ENCODE measurements at regions not wholly inside any gene's neighbourhood (a gene's known extent, or its start where the extent isn't known, plus 50 kb on each side); places are given as distances from the start of the nearest gene placed in this dataset.

GRCh38 chr6:2543321-2543720 is 207.4 kb downstream of the MYLK4 start:
- no peak overlapping the region for H3K4me3 ChIP-seq (ENCODE audit: low read depth, low read length)
- in situ Hi-C loops (cut with HindIII; ENCODE audit: low sequenced_read_pairs) = no loop called here
- no peak for DNase-seq (ENCODE audit: low read depth)
- TF ChIP-seq CTCF (IDR thresholded peaks at IDR 0.05; ENCODE audit: low read depth, low read length, missing control alignments) = no peak

- H3K4me3 ChIP-seq (ENCODE audit: low read depth, low read length) = no peak overlapping the region
- in situ Hi-C loops (cut with HindIII; ENCODE audit: low sequenced_read_pairs) = no loop called here
- DNase-seq (ENCODE audit: low read depth) = peak; percentile 81
- no peak for TF ChIP-seq CTCF (IDR thresholded peaks at IDR 0.05; ENCODE audit: low read depth, low read length, missing control alignments)
Measured at GRCh38 chr6:2542858-2543218, 207.9 kb downstream of the MYLK4 start.

GRCh38 chr6:2542101-2542857 is 208.4 kb downstream of the MYLK4 start:
- in situ Hi-C loops (cut with HindIII; ENCODE audit: low sequenced_read_pairs) = no loop called here
- no peak for TF ChIP-seq CTCF (IDR thresholded peaks at IDR 0.05; ENCODE audit: low read depth, low read length, missing control alignments)

GRCh38 chr6:2536451-2536850 is 214.3 kb downstream of the MYLK4 start:
- DNase-seq (ENCODE audit: low read depth) = no peak
- in situ Hi-C loops (cut with HindIII; ENCODE audit: low sequenced_read_pairs) = no loop called here
- H3K4me3 ChIP-seq (ENCODE audit: low read depth, low read length) = no peak overlapping the region
- no peak for TF ChIP-seq CTCF (IDR thresholded peaks at IDR 0.05; ENCODE audit: low read depth, low read length, missing control alignments)

More at GRCh38 chr6:2542101-2542857, 208.4 kb downstream of the MYLK4 start:
- no peak for DNase-seq (ENCODE audit: low read depth)
- no peak overlapping the region for H3K4me3 ChIP-seq (ENCODE audit: low read depth, low read length)

GRCh38 chr6:2535506-2535905 is 215.2 kb downstream of the MYLK4 start:
- DNase-seq (ENCODE audit: low read depth) = no peak
- H3K4me3 ChIP-seq (ENCODE audit: low read depth, low read length) = no peak overlapping the region
- no peak for TF ChIP-seq CTCF (IDR thresholded peaks at IDR 0.05; ENCODE audit: low read depth, low read length, missing control alignments)
- in situ Hi-C loops (cut with HindIII; ENCODE audit: low sequenced_read_pairs) = no loop called here

- TF ChIP-seq CTCF (IDR thresholded peaks at IDR 0.05; ENCODE audit: low read depth, low read length, missing control alignments) = no peak
- in situ Hi-C loops (cut with HindIII; ENCODE audit: low sequenced_read_pairs) = no loop called here
- DNase-seq (ENCODE audit: low read depth) = no peak
- no peak overlapping the region for H3K4me3 ChIP-seq (ENCODE audit: low read depth, low read length)
Measured at GRCh38 chr6:2534406-2535042, 216.2 kb downstream of the MYLK4 start.

Data from astrocyte of the cerebellum (primary cell).